RWPE1 (cell line): ENCODE measurements at regions not wholly inside any gene's neighbourhood (a gene's known extent, or its start where the extent isn't known, plus 50 kb on each side); places are given as distances from the start of the nearest gene placed in this dataset.

Experiments
- CTCF ChIA-PET: fragments of 350-600 bp; sonication (Branson Sonifier 250); formaldehyde crosslinking; extraction: SDS; loops from one replicate; lab custom pipeline; 2021; lab: Yijun Ruan, JAX
- POLR2A ChIA-PET: fragments of 400-600 bp; formaldehyde crosslinking; extraction: SDS; loops from one replicate; lab custom pipeline; 2020; ENCODE audit warnings: antibody characterized with exemption; ENCODE audit not compliant: low non-redundant PET; lab: Yijun Ruan, JAX
- DNase-seq: peaks from one replicate; pipeline ENCODE4 v3.0.0; 2012; ENCODE audit warnings: low spot score
- H3K27ac ChIP-seq: fragments of 450-650 bp; 2 replicates; pipeline ENCODE4 v1.5.1; 2017
- TF ChIP-seq, protein P1 (sequence below): fragments of 450-650 bp; conservative IDR thresholded peaks from 2 replicates; pipeline ENCODE4 v1.5.1; 2017; ENCODE audit warnings: low read depth, mild to moderate bottlenecking

DNA sequence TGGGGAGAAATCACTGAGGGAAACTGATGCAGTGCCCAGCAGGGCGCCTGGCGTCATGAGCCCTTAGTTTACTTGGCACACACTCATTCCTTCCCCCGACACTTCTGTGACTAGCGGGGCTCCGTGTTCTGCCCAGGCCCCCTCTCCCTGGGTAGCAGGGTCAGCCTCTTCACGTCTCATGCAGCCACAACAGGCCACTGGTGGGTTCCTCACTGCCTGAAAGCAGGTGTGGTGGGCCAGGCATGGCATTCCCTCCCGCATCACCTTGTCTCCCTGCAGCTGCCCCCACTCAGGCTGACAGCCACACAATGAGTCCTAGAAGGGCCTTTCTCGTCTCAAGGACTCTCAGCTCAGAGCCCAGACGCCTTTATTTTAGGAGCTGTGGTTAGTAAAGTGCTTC is 51.1 kb upstream of the CPLX2 start:
- ChIA-PET POLR2A (no interaction called here), CTCF (no interaction called here)
- TF ChIP-seq, protein P1, sequence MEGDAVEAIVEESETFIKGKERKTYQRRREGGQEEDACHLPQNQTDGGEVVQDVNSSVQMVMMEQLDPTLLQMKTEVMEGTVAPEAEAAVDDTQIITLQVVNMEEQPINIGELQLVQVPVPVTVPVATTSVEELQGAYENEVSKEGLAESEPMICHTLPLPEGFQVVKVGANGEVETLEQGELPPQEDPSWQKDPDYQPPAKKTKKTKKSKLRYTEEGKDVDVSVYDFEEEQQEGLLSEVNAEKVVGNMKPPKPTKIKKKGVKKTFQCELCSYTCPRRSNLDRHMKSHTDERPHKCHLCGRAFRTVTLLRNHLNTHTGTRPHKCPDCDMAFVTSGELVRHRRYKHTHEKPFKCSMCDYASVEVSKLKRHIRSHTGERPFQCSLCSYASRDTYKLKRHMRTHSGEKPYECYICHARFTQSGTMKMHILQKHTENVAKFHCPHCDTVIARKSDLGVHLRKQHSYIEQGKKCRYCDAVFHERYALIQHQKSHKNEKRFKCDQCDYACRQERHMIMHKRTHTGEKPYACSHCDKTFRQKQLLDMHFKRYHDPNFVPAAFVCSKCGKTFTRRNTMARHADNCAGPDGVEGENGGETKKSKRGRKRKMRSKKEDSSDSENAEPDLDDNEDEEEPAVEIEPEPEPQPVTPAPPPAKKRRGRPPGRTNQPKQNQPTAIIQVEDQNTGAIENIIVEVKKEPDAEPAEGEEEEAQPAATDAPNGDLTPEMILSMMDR = no peak
- H3K27ac ChIP-seq = no peak overlapping the region
- DNase-seq = no peak
